Osteocyte (in vitro differentiated cells): ENCODE measurements at regions not wholly inside any gene's neighbourhood (a gene's known extent, or its start where the extent isn't known, plus 50 kb on each side); places are given as distances from the start of the nearest gene placed in this dataset.
A peak's percentile ranks its signal among the peaks of the same experiment; 100 is the strongest.

Source experiments
- DNase-seq: peaks from one replicate; pipeline ENCODE4 v3.0.0; 2021; ENCODE audit warnings: mixed read lengths; ENCODE audit not compliant: unreplicated experiment; ENCODE audit errors: extremely low spot score
- H3K27ac Mint-ChIP-seq: one replicate; pipeline ENCODE4 v1.8.0; 2021; ENCODE audit warnings: mild to moderate bottlenecking, mixed read lengths; ENCODE audit not compliant: unreplicated experiment
- H3K27me3 Mint-ChIP-seq: one replicate; pipeline ENCODE4 v1.8.0; 2021; ENCODE audit warnings: mixed read lengths; ENCODE audit not compliant: unreplicated experiment
- H3K36me3 Mint-ChIP-seq: one replicate; pipeline ENCODE4 v1.8.0; 2021; ENCODE audit warnings: mixed read lengths; ENCODE audit not compliant: unreplicated experiment
- H3K4me1 Mint-ChIP-seq: one replicate; pipeline ENCODE4 v1.8.0; 2021; ENCODE audit warnings: mixed read lengths; ENCODE audit not compliant: unreplicated experiment
- H3K4me3 Mint-ChIP-seq: one replicate; pipeline ENCODE4 v1.8.0; 2021; ENCODE audit warnings: mild to moderate bottlenecking, moderate library complexity, mixed read lengths; ENCODE audit not compliant: unreplicated experiment
- H3K9me3 Mint-ChIP-seq: one replicate; pipeline ENCODE4 v1.8.0; 2021; ENCODE audit warnings: mixed read lengths; ENCODE audit not compliant: unreplicated experiment
- TF ChIP-seq, protein P1 (sequence below): fragments of 200-600 bp; sonication (generic); IDR thresholded peaks from 2 replicates; pipeline ENCODE4 v1.5.0; 2021; ENCODE audit warnings: antibody characterized with exemption, mild to moderate bottlenecking, moderate library complexity

DNA sequence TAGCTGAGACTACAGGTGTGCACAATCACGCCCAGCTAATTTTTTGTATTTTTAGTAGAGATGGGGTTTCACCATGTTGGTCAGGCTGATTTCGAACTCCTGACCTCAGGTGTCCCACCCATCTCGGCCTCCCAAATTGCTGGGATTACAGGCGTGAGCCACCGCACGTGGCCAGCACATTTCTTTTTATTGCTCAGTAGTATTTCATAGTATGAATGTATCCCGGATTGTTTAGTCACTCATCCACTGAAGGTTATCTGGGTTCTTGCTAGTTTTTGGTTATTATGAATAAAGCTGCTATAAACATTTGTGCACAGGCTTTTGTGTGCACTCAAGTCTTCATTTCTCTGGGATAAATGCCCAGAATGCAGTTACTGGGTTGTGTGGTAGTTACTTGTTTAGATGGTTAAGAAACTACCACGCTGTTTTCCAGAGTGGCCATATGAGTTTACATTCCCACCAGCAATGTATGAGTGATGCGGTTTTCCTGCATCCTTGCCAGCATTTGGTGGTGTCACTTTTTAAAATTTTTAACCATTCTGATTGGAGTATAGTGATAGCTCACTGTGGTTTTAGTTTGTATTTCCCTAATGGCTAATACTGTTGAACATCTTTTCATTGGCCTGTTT, 275.8 kb upstream of the LYZL1 start:
- Mint-ChIP-seq H3K9me3 (peaks cover 6% of the 10 kb centered on the region), H3K4me1 (peaks cover 18% of the 10 kb centered on the region), H3K27ac (no peak overlapping the region), H3K36me3 (peaks cover 4% of the 10 kb centered on the region), H3K4me3 (no peak overlapping the region), H3K27me3 (no peaks in the 10 kb centered on the region)
- DNase-seq: no peak
- TF ChIP-seq, protein P1, sequence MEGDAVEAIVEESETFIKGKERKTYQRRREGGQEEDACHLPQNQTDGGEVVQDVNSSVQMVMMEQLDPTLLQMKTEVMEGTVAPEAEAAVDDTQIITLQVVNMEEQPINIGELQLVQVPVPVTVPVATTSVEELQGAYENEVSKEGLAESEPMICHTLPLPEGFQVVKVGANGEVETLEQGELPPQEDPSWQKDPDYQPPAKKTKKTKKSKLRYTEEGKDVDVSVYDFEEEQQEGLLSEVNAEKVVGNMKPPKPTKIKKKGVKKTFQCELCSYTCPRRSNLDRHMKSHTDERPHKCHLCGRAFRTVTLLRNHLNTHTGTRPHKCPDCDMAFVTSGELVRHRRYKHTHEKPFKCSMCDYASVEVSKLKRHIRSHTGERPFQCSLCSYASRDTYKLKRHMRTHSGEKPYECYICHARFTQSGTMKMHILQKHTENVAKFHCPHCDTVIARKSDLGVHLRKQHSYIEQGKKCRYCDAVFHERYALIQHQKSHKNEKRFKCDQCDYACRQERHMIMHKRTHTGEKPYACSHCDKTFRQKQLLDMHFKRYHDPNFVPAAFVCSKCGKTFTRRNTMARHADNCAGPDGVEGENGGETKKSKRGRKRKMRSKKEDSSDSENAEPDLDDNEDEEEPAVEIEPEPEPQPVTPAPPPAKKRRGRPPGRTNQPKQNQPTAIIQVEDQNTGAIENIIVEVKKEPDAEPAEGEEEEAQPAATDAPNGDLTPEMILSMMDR: no peak

DNA sequence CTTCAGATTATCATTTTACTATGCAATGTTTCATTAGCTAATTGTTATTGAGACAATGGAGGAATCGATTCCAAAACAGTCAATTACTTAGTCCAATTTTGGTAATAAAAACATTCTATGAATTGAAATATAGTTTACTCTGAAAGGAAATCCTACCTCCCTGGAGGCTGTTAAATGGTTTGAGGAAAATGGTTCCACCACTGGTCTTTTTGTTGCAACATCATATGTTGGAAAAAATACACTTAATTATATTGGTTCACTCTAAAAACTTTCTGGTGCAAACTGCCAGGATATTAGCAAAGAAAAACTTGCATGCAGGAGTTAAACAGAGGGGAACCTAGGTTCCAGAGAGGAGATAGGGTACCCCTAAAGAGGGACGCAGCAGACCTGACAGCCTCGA, 267.3 kb upstream of the LYZL1 start:
- Mint-ChIP-seq H3K4me3 (no peak overlapping the region), H3K4me1 (peaks cover 21% of the 10 kb centered on the region), H3K36me3 (peaks cover 7% of the 10 kb centered on the region), H3K9me3 (peaks cover 6% of the 10 kb centered on the region), H3K27ac (no peak overlapping the region), H3K27me3 (no peaks in the 10 kb centered on the region)
- no peak for DNase-seq
- TF ChIP-seq, protein P1: no peak

DNA sequence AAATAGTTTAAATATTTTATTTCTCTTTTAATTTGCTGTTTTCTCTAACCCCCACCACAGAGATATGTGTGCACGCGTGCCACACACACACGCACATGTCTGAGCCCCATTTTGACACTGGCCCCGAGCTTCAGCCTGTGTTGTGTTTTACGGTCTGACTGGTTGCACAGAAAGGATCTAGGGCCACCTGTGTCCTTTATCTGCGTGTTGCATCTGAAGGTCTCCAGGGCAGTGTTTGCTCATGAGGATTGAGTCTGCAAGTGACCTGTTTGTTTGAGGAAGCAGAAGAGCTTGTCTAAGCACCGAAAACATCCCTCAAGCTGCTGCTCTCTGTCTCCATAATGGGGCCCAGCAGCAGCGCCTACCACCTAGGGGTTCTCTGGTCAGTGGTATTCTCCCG, 266.4 kb upstream of the LYZL1 start:
- H3K36me3 Mint-ChIP-seq: peaks cover 5% of the 10 kb centered on the region
- no peak for DNase-seq
- peaks cover 2% of the 10 kb centered on the region for H3K9me3 Mint-ChIP-seq
- H3K27ac Mint-ChIP-seq: no peak overlapping the region
- H3K4me1 Mint-ChIP-seq: peaks cover 24% of the 10 kb centered on the region
- no peak overlapping the region for H3K4me3 Mint-ChIP-seq
- no peaks in the 10 kb centered on the region for H3K27me3 Mint-ChIP-seq
- TF ChIP-seq, protein P1: no peak

DNA sequence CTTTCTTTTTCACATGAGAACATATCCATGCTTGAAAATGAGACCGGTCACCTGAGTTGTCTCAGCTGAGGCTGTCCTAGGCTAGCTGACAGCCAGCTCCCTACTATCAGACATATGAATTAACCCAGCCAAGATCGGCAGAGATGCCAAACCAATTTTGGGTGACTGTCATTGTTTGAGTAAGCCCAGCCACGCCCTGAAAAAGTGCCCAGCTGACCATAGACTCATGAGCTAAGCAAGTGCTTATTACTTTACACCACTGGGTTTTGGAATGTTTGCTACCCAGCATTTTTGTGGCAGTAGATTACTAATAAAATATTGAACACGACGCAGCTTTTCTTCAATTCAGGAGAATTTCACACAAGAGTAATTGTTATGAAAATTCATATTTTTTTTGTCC, 265.2 kb upstream of the LYZL1 start:
- TF ChIP-seq, protein P1: no peak
- peak overlapping the region; percentile 73 for H3K27ac Mint-ChIP-seq
- DNase-seq: no peak
- peaks cover 2% of the 10 kb centered on the region for H3K36me3 Mint-ChIP-seq
- H3K27me3 Mint-ChIP-seq: no peaks in the 10 kb centered on the region
- H3K4me3 Mint-ChIP-seq: no peak overlapping the region
- peaks cover 27% of the 10 kb centered on the region for H3K4me1 Mint-ChIP-seq
- H3K9me3 Mint-ChIP-seq: no peaks in the 10 kb centered on the region

DNA sequence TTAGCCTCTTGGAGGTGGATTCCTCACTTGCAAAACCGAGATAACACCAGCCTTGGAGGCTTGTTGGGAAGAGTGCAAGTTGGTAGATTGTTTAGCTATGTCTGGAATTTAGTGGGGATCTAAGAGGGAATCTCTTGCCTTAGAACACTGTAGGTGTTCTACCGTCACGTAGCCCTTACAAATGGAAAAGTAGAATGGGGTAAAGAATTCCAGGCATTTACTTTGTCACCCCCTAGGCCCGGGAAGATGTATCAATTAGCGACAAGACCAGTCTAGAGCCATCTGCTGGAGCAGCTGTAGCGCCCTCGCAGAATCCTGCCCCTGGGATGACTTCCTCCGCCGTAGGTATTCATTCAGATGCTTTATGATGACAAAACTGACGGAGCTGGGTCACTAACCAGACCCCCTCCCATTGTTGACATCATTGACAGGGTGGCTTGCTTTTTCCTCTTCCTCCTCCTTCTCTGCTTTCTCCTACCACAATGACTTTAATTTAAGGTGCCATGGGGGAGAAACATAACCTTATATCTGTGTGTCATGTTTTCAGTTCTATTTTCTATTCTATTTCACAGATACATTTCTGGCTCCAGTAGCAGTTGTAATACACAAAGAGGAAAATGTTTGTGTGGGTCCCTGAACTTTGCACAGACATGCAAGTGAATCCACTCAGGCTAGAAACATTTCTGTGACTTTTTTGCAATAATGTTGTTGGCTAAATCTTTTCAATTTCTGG, 262.6 kb upstream of the LYZL1 start:
- Mint-ChIP-seq H3K27me3 (no peaks in the 10 kb centered on the region), H3K36me3 (peaks cover 2% of the 10 kb centered on the region), H3K27ac (no peak overlapping the region), H3K9me3 (no peaks in the 10 kb centered on the region), H3K4me3 (no peak overlapping the region), H3K4me1 (peaks cover 36% of the 10 kb centered on the region)
- no peak for DNase-seq
- TF ChIP-seq, protein P1: no peak
